LHCN-M2 (cell line): ENCODE measurements at regions not wholly inside any gene's neighbourhood (a gene's known extent, or its start where the extent isn't known, plus 50 kb on each side); places are given as distances from the start of the nearest gene placed in this dataset.
"Not testable (repeated sequence)": the region's sequence is repeated elsewhere in the genome, so short reads cannot be mapped to it uniquely, and the experiment has no call there.

ENCODE experiments used
- DNase-seq: peaks from one replicate; pipeline ENCODE4 v3.0.0-alpha.2; 2012; ENCODE audit warnings: low read depth

DNA sequence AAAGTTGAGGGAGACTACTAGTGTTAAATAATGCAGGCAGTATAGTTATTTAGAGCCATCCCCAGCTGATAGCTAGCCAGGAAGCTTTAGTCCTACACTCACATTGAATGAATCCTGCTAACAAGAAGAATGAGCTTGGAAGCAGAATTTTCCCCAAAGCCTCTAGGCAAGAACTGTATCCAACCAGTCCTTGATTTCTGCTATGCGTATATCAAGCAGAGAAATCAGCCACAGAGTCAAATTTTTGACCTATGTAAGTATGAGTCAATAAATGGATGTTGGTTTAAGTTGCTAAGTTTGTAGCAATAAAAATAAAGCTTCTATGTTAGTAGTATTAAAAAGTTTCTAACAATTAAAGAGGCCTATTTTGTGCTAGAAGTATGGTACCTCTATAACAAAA is 672.1 kb upstream of the CHD1 start:
- no peak for DNase-seq

DNA sequence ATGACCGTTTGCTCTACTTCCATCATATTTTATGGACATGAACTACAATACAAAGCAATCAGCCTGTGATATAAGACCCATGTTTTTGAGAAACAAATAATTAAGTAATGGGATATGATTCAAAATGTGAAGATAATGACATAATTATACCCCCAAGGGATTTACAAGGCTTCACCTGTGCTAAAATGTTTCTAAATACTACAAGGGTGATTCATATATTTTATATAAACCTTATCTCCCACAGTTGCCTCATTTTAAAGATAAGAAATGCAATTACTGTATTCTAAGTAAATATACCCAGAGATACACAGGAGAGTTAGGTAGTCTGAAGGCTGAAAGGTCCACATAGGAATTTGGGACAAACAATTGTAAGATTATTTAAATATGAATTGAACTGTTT is 662.0 kb upstream of the CHD1 start:
- DNase-seq, result no peak

DNA sequence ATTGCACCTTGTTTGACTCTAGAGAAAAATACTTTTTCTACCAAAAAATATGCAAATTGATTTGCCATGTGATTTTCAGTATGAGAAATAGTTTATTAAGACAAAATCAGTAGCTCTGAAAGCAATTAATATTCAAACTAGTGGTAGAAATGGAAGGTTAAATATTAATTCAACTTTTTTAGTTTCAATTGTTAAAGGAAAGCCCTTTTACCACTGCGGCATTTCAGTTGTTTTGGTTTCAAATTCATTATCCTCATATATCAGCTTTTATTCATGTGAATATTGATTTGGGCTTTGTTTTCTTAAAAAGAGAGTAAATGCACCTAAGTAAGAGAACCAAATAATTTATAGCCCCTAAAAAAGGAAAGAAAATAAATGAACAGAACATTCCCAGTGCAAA is 660.6 kb upstream of the CHD1 start:
- no peak for DNase-seq

DNA sequence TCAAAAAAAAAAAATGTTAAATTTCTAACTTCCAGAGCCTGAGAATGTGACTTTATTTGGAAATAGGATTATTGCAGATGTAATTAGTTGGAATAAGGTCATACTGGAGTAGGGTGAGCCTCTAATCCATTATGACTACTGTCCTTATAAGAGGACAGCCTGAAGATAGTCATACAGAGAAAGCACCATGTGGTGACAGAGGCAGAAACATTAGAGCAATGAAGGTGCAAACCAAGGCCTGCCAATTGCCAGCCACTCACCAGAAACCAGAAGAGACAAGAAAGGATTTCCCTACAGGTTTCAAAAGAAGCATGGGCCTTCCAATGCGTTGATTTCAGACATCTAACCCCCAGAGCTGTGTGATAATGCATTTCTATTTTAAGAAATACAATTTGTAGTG is 659.2 kb upstream of the CHD1 start:
- no peak for DNase-seq

DNA sequence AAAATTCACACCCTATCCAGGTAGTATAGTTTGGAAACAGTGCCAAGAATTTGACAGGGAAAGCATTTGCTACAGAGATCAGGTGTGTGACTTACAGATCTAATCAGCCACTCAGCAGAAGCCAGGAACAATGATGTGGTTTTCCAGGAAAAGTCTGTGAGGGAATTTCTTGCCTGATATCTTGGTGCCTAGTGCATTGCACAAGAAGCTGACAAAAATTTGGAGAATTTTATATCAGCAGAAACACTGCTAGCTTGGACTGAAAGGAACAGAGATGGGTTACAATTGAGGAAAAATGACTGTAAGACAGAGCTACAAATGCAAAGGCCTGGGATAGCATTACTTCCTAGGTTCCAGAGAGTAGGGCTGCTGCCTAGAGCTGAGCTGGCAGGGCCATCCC is 658.1 kb upstream of the CHD1 start:
- no peak for DNase-seq

DNA sequence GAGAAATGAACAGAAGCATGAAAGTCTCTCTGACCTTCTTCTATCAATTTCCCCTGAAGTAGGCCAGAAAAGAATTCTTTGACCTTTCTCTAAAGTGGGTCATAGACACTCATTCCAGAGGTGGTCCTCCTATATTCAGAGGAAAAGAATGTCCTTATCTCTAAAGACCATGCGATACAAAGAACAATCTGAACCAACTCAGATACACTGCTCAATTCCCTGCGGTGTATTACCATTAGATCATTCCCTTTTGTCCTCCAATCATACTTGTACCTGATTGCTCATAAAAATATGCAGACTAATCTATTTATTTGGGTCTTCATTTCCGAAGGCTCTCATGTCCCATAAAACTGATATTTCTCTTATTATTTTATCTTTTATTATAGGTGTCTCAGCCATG is 652.4 kb upstream of the CHD1 start:
- not testable (repeated sequence) for DNase-seq

DNA sequence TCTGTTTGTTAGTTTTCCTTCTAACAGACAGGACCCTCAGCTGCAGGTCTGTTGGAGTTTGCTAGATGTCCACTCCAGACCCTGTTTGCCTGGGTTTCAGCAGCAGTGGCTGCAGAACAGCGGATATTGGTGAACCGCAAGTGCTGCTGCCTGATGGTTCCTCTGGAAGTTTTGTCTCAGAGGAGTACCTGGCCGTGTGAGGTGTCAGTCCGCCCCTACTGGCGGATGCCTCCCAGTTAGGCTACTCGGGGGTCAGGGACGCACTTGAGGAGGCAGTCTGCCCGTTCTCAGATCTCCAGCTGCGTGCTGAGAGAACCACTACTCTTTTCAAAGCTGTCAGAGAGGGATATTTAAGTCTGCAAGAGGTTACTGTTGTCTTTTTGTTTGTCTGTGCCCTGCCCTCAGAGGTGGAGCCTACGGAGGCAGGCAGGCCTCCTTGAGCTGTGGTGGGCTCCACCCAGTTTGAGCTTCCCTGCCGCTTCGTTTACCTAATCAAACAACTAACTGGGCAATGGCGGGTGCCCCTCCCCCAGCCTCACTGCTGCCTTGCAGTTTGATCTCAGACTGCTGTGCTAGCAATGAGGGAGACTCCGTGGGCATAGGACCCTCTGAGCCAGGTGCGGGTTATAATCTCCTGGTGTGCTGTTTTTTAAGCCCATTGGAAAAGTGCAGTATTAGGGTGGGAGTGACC is 634.3 kb upstream of the CHD1 start:
- DNase-seq, result not testable (repeated sequence)

DNA sequence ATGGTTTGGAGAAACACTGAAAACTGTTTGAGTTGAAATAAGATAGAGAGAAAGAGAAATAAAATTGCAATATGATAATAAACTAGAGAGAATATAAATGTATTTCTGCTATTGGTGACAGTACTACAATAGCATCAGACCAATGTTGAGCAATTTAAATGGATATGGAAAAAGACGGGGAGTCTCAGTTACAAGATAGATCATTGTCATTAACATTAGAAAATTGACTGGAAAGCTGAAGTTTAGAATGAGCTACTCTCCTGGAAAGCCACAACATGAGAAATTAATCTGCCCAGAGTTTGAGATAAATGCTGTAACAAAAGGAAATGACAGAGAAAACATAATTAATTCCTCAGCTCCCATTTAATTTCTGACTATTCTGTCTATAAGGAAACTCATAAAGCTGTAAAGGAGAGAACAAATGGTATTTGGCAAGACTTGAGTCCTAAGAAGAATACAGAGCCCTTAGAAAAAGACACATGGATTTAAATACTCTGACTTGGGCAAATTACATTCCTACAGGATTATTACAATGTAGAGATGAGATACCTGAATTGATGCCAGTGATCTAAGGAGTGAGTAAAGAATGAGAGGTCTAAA is 624.5 kb upstream of the CHD1 start:
- DNase-seq, result no peak

DNA sequence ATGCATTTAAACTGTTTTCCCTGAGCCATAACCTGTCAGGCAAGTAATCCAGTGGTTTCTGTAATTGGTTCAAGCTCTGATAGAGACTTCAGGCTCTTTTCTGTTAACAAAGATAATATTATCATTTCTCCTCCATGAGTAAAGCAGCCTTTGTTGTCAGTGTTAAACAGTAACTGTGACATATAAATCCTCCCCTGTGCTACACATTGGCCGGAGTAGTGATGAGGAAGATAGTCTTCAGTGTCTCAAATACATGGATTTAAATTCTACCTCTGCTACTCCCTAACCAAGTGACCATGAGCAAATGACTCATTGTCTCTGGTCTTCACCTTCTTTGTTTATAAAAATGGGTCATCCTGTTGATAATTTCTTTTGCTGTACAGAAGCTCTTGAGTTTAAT is 615.5 kb upstream of the CHD1 start:
- no peak for DNase-seq

DNA sequence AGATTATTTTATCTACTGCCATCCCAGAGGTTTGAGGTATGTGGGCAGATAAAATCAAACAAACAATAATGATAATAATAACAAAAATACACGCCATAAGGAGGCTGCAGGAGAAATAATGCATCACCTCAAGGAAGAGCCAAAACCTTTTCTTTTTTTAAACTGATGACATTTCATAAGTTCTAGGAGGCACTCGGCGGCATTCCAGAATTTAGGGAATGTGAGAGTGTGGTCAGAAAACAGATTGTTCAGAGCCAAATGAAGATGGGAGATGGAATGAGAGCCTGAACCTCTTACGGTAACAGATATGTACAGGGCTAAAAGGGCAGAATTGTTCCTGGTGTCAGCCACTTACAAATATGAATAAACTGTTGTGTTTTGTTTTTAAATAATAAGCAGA is 615.0 kb upstream of the CHD1 start:
- DNase-seq, result peak; percentile 2

DNA sequence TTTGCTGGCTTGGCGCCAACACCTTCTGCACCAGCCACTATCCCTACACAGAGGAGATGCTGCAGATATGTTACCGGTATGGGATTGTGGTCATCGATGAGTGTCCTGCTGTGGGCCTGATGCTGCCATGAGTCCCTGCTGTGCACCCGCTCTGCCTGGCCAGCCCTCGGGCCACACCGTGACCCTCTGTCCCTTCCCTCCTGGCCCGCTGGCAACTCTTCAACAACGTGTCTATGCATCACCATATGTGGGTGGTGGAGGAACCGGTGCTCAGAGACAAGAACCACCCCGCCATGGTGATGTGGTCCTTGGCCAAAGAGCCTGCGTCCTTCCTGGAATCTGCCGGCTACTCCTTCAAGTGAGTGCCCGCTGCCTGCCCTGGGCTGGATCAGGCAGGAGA is 605.4 kb upstream of the CHD1 start:
- DNase-seq, result not testable (repeated sequence)

DNA sequence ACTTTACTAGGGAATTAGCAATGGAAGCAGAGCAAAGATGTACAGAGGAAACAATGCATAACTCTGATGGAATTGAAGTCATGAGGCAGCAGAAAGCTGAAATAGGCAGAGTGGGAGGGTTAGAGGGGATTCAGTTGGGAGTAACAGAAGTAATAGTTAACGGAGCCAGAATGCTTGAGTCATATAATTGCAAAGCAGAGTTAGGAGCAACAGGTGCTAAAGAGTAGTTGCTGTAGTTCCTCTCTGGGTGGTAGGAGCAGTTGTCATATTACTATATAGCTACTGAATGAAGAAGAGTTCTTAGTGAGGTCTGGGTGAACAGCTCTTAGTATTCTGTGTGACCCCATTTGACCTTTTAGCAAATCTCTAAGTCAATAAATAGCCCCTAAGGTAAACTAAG is 592.9 kb upstream of the CHD1 start:
- DNase-seq, result not testable (repeated sequence)

DNA sequence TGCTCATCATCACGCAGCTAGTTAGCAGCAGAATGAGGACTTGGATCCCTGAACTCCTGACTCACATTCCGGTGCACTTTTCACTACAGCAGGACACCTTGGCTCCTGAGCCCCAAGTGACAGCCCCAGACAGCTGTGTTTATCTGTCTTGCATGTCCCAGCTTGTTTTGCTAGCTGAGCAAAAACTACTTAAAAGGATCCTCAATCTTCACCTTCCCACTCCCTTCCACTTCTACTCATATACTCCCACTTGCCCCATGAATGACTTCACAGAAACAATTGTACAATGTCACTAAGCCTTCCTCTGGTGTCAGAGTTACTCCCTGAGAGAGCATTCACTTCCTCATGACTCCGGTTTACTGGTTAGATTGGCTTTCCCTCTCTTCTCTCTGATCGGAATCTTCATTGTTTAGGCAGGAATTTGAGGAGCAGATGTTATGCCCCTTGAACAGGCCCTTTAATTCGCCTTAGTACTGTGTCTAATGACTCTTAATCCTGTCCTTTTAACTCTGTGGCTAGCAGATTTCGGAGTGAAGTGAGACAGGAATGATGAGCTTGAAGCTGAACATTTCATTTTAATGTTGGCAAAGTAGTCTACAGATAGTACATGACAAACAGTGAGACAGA is 587.2 kb upstream of the CHD1 start:
- DNase-seq, result not testable (repeated sequence)

DNA sequence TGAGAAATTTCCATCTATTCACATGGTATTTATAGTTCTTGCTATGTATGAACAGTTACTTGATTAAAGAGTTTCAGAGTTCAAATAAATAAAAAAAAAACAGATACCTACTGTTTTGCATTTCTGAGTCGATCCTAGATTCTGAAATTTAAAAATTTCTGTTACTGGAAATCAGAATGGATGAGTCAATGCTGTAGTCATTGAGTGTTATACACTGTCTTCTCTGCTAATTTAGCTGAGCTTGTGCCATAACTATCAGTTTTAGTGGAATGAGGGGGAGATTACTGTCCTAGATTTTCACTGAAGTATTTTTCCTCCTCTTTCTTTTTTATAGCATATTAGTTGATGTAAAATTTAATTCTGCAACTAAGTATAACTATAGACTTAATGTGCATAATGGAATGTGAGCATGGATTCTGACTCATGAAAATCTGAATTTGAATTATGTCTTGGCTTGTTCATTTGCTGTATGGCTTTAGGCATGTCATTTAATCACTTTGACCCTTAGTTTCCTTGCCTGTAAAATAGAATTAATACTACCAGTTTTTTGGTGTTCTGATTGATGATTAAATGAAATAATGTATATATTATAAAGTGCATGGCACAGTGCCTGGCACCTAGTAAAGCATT is 581.5 kb upstream of the CHD1 start:
- DNase-seq, result not testable (repeated sequence)

DNA sequence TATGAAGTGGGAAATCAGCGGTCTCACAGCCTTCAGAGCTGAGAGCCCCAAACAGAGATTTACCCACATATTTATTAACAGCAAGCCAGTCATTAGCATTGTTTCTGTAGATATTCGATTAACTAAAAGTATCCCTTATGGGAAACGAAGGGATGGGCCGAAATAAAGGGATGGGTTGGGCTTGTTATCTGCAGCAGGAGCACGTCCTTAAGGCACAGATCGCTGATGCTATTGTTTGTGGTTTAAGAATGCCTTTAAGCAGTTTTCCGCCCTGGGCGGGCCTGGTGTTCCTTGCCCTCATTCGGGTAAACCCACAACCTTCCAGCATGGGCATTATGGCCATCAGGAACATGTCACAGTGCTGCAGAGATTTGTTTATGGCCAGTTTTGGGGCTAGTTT is 580.3 kb upstream of the CHD1 start:
- not testable (repeated sequence) for DNase-seq

DNA sequence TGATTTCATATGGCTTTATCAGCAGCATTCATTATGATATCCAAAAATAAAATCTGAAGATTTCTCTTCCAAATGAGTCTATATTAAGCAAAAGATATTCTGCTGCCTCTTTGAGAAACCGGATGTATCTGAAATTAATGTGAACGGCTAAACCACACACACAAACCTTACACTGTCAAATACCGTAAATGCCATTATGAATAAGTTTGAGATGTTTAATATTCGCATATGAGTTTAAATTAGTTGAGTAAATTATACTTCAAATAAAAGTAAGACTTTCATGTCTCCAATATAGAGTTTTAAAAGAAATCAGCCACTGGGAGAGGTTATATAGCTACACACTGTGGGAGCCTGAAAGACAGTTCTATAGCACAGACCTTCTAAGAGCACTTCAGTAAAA is 566.6 kb upstream of the CHD1 start:
- DNase-seq, result not testable (repeated sequence)

DNA sequence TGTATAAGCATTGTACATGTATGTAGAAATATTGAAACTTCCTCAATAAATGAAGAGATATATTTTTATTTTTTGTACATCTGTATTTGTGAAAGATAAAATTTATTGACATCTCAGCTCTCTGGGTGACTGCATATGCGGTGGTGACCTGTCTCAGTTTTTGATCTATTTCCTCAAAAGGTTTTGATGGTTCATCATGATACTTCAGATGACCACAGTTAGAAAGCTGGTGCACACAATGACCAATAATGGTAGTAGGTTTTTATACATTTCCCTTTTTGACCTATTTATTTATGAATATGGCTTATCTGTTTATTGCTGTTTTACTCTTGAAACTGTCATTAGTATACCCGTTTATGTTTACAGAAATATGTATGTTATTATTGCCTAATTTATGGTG is 549.6 kb upstream of the CHD1 start:
- DNase-seq, result not testable (repeated sequence)

DNA sequence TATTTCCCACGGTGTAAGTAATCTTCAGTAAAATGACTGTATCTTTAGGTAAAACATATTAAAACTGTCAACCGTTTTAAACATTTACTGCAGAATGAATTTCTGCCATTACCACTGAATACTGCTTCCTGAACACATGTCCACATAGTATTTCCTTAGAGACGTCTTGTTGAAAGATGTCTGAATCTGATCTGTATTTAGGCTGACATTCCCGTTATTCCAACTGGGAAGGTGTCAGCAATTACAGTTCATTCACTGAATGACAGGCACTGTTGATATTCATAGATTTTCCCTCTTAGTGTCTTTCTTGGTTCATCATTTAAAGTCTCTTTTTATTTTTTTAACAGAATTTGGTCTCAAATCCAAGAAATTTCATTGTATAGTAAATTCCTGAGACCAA is 544.5 kb upstream of the CHD1 start:
- DNase-seq, result not testable (repeated sequence)

DNA sequence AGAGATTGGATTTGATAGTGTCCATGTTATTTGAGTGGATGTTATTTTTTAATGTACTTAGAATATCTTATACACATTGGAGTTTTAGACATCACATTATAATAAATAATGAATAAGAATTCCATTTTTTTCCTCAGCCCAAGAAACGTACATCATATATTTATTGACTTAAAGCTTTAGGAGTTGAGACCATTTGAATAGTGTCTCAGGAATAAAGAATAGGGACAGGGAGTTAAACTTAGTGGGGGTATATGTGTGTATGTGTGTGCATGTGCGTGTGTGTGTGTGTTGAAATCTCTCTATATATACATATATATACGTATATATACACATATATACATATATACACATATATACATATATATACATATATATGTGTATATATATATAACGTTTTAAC is 542.9 kb upstream of the CHD1 start:
- DNase-seq, result not testable (repeated sequence)

DNA sequence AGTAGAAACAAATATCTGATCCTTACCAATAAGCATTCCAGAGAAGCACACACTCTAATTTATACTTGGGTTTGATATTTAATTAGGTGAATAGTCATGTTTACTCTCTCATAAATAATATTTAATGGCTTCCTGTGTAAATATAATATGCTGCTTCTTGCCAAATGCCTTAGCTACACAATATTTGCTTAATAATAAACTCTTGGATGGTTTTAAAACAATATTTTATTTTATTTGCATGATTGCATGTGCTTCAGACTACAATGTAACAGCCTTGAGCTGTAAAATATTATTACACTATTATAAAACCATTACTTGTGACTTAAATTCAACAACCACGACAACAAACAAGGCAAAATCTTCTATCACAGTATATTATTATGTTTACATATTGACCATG is 542.4 kb upstream of the CHD1 start:
- not testable (repeated sequence) for DNase-seq

DNA sequence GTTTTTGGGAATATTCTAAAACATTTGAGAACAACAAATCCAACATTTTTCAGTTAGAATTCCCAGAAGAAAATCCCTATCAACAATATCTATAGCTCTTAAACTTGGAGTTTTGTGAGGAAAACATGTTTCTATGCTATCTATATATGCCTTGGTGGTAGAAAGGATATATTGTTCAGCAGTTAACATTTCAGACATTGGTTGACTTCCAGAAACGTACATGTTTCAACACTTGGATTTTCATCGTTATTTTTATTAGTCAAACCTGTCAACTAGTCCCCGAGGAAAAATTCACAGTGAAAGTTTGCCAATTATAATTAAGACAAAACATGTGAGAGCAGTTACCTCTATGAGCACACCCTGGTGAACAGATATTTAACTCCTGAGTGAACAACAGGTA is 541.8 kb upstream of the CHD1 start:
- DNase-seq, result not testable (repeated sequence)

DNA sequence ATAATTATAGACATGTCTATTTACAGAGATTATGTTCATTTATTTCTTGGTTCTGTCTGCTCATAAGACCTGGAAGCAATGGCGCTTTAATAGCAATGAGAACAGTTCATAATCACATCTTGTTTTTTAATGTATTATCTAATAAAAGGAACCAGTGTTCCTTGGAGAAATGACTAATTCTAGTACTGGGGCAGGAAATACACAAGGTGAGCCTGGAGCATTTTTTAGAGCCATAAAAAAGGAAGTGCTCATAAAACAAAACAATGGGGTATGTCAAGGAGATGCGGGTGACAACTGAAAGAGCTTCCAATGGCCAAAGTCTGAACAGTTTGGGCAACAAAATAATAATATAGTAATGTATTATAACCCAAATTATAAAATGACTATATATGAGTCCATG is 531.9 kb upstream of the CHD1 start:
- DNase-seq, result no peak

DNA sequence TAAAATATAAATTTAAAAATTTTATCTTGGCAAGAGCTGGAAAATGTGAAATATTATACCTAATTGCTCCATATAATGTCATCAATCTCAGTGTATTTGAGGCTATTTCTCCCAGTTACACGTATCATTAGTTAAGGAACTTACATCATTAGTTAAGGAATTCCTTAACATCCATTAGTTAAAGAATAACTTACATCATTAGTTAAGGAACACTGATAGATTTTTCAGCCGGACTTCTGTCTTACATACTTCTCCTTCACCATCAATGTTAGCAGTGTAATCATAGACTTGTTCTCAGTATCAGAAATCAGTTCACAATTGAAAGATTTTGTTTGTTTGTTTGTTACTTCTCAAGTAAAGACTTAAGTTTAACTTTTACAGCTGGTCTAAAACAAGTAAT is 524.4 kb upstream of the CHD1 start:
- DNase-seq, result no peak
